HCT116 (cell line): ENCODE measurements at regions not wholly inside any gene's neighbourhood (a gene's known extent, or its start where the extent isn't known, plus 50 kb on each side); places are given as distances from the start of the nearest gene placed in this dataset.

Experiments used
- ATAC-seq: fragments of 200-7000 bp; cut with Tn5 transposase; 2 replicates; pipeline ENCODE4 v1.9.1; 2020; ENCODE audit warnings: mild to moderate bottlenecking, moderate library complexity
- BruUV-seq: library from RNA; stranded (reverse); fragments of 400-500 nt; replicated peaks from 2 replicates; lab custom pipeline; 2021; lab: Mats Ljungman, UMichigan
- CTCF ChIA-PET: fragments of 300-600 bp; sonication (Branson Sonifier 250); formaldehyde crosslinking; loops from one replicate; lab custom pipeline; 2021; ENCODE audit warnings: antibody characterized with exemption; lab: Charles Lee
- POLR2A ChIA-PET: fragments of 300-600, 350-600 bp; sonication (Branson Sonifier 250); formaldehyde crosslinking; loops from one replicate; lab custom pipeline; 2021; ENCODE audit warnings: antibody characterized with exemption; lab: Charles Lee
- RAD21 ChIA-PET, 2 experiments: fragments of 300-600 bp; sonication (Branson Sonifier 250); formaldehyde crosslinking; loops; one replicate each; lab custom pipeline; 2023; ENCODE audit warnings: low total read pairs in 2 of 2; ENCODE audit not compliant: uncharacterized antibody in 2 of 2, unreplicated experiment in 2 of 2, low non-redundant PET in 1 of 2; lab: Charles Lee
- DNase-seq: peaks from one replicate; pipeline ENCODE4 v3.0.0-alpha.2; 2010; ENCODE audit warnings: low read depth, low spot score
- H2AFZ ChIP-seq: fragments of 200-600 bp; shearing (Covaris generic), sonication (generic); 2 replicates; pipeline ENCODE4 v1.6.1; 2017; ENCODE audit warnings: low read depth, mixed run types, mixed read lengths, antibody characterized with exemption, low read length; ENCODE audit not compliant: poor library complexity, severe bottlenecking
- H3K27ac ChIP-seq: 2 replicates; pipeline ENCODE4 v1.5.1; 2012; ENCODE audit warnings: low read depth, low read length
- H3K27me3 ChIP-seq: fragments of 200-600 bp; sonication (generic); 2 replicates; pipeline ENCODE4 v1.6.1; 2016; ENCODE audit warnings: mixed run types, low read length, mixed read lengths; ENCODE audit not compliant: insufficient read depth
- H3K36me3 ChIP-seq, 2 experiments: fragments of 200-500 bp in 1 of 2; fragments of 200-600 bp in 1 of 2; sonication (Bioruptor generic) in 1 of 2; sonication (generic) in 1 of 2; 2 replicates each; pipeline versions ENCODE4 v1.5.1 to v1.6.1; 2014 to 2016; ENCODE audit warnings: low read length in 2 of 2, inconsistent platforms in 1 of 2, mixed read lengths in 1 of 2, mixed run types in 1 of 2; ENCODE audit not compliant: insufficient read depth in 2 of 2, control insufficient read depth in 1 of 2
- H3K4me1 ChIP-seq, 2 experiments: fragments of 200-600 bp in 1 of 2; sonication (generic) in 1 of 2; 2 replicates each; pipeline versions ENCODE4 v1.5.1 to v1.6.1; 2012 to 2017; ENCODE audit warnings: low read length in 2 of 2, inconsistent platforms in 1 of 2, mild to moderate bottlenecking in 1 of 2, mixed read lengths in 1 of 2, mixed run types in 1 of 2, moderate library complexity in 1 of 2; ENCODE audit not compliant: insufficient read depth in 2 of 2, control insufficient read depth in 1 of 2
- H3K4me2 ChIP-seq: fragments of 200-600 bp; sonication (generic); 2 replicates; pipeline ENCODE4 v1.6.1; 2017; ENCODE audit warnings: mixed run types, low read length, mixed read lengths
- H3K4me3 ChIP-seq, 2 experiments: fragments of 200-600 bp in 1 of 2; sonication (generic) in 1 of 2; replicated peaks in 1 of 2; 2 replicates each; pipeline ENCODE4 v1.5.1; 2011 to 2016; ENCODE audit warnings: low read length in 2 of 2, control low read depth in 1 of 2, low read depth in 1 of 2, mild to moderate bottlenecking in 1 of 2, mixed read lengths in 1 of 2, mixed run types in 1 of 2
- H3K79me2 ChIP-seq: fragments of 200-600 bp; sonication (generic); 2 replicates; pipeline ENCODE4 v1.6.1; 2017; ENCODE audit warnings: mild to moderate bottlenecking, mixed run types, low read length, moderate library complexity, mixed read lengths; ENCODE audit not compliant: insufficient read depth
- H3K9ac ChIP-seq: fragments of 200-600 bp; sonication (generic); 2 replicates; pipeline ENCODE4 v1.6.1; 2016; ENCODE audit warnings: low read length, mixed read lengths
- H3K9me2 ChIP-seq: fragments of 200-600 bp; sonication (generic), shearing (Covaris generic); 2 replicates; pipeline ENCODE4 v1.6.1; 2017; ENCODE audit warnings: mixed run types, mild to moderate bottlenecking, moderate library complexity; ENCODE audit not compliant: insufficient read depth
- H3K9me3 ChIP-seq, 2 experiments: fragments of 200-500 bp in 1 of 2; fragments of 200-600 bp in 1 of 2; sonication (Bioruptor generic) in 1 of 2; sonication (generic) in 1 of 2; 2 replicates each; pipeline ENCODE4 v1.6.1; 2014 to 2017; ENCODE audit warnings: low read length in 2 of 2, mixed read lengths in 2 of 2, inconsistent platforms in 1 of 2, low read depth in 1 of 2, mild to moderate bottlenecking in 1 of 2, mixed run types in 1 of 2, moderate library complexity in 1 of 2; ENCODE audit not compliant: control insufficient read depth in 1 of 2, insufficient read depth in 1 of 2
- H4K20me1 ChIP-seq: fragments of 200-600 bp; sonication (generic), shearing (Covaris generic); 2 replicates; pipeline ENCODE4 v1.6.1; 2017; ENCODE audit warnings: mixed run types, mild to moderate bottlenecking, moderate library complexity; ENCODE audit not compliant: insufficient read depth
- CBX3 ChIP-seq: IDR thresholded peaks from 2 replicates; pipeline ENCODE4 v1.6.1; 2012; ENCODE audit warnings: low read depth
- CEBPB ChIP-seq: IDR thresholded peaks from 2 replicates; pipeline ENCODE4 v1.6.1; 2012; ENCODE audit warnings: low read depth
- ELF1 ChIP-seq: IDR thresholded peaks from 2 replicates; pipeline ENCODE4 v1.6.1; 2012; ENCODE audit warnings: low read depth, borderline replicate concordance
- EZH2 ChIP-seq: fragments of 200-600 bp; sonication (generic); IDR thresholded peaks from 2 replicates; pipeline ENCODE4 v1.6.1; 2017; ENCODE audit warnings: antibody characterized with exemption, mixed run types
- JUND ChIP-seq: IDR thresholded peaks from 2 replicates; pipeline ENCODE4 v1.6.1; 2012
- SIN3A ChIP-seq: IDR thresholded peaks from 2 replicates; pipeline ENCODE4 v1.6.1; 2012; ENCODE audit warnings: low read depth
- SP1 ChIP-seq: IDR thresholded peaks from 2 replicates; pipeline ENCODE4 v1.6.1; 2012; ENCODE audit warnings: low read depth
- TCF7L2 ChIP-seq: IDR thresholded peaks from 2 replicates; pipeline ENCODE4 v1.7.0; 2011; ENCODE audit warnings: borderline replicate concordance, inconsistent platforms; ENCODE audit not compliant: insufficient read depth, insufficient read length; ENCODE audit errors: extremely low read depth
- YY1 ChIP-seq: IDR thresholded peaks from 2 replicates; pipeline ENCODE4 v1.6.1; 2011; ENCODE audit warnings: low read length, low read depth, moderate library complexity, mild to moderate bottlenecking; ENCODE audit not compliant: insufficient replicate concordance; ENCODE audit errors: extremely low read depth
- ZNF274 ChIP-seq: fragments of 200-500 bp; sonication (Bioruptor generic); IDR thresholded peaks from 2 replicates; pipeline ENCODE4 v1.6.1; 2014; ENCODE audit warnings: mild to moderate bottlenecking, low read depth, low read length, inconsistent platforms
- intact Hi-C: fragments of 100-400 bp; cut with micrococcal nuclease; formaldehyde crosslinking; loops from 2 replicates; pipeline ENCODE4 v1.10.0; 2022
- TF ChIP-seq, protein P1 (sequence below): IDR thresholded peaks from 2 replicates; pipeline ENCODE4 v1.6.1; 2012
- TF ChIP-seq, protein P2 (sequence below), 3 experiments: fragments of 200-600 bp in 1 of 3; sonication (generic) in 1 of 3; IDR thresholded peaks in 2 of 3; conservative IDR thresholded peaks in 1 of 3; 2 replicates each; pipeline ENCODE4 v1.5.1; 2012 to 2017; ENCODE audit warnings: low read depth in 2 of 3, low read length in 2 of 3, antibody characterized with exemption in 1 of 3, borderline replicate concordance in 1 of 3, control low read depth in 1 of 3, mild to moderate bottlenecking in 1 of 3, mixed read lengths in 1 of 3, mixed run types in 1 of 3, moderate library complexity in 1 of 3; ENCODE audit not compliant: insufficient read depth in 1 of 3
- TF ChIP-seq, protein P3 (sequence below): IDR thresholded peaks from 2 replicates; pipeline ENCODE4 v1.6.1; 2012

DNA sequence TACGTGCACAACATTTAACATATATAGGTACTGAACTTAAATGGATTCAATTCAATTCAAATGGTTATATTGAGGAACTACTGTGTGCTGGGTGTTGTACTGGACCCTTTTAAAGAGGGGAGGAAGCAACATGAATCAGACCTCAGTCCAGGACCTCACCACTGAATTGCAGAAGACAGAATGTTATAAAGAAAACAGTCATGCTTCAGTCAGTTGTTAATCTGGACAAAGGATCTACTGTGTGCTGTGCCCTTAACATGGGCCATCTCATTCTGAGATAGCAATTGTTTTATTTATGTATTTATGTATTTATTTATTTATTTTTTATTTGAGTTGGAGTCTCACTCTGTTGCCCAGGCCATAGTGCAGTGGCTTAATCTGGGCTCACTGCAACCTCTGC is 240.1 kb downstream of the HAPSTR1 start:
- POLR2A ChIA-PET, result no interaction called here
- RAD21 ChIA-PET, result no interaction called here
- CTCF ChIA-PET, result no interaction called here
- H3K9ac ChIP-seq, result no peak overlapping the region
- intact Hi-C loops, result no loop called here
- no peak overlapping the region for H3K4me2 ChIP-seq
- BruUV-seq, result no TSS peak
- H3K4me3 ChIP-seq, result no peak overlapping the region
- no peaks in the 10 kb centered on the region for H4K20me1 ChIP-seq
- TF ChIP-seq, protein P1, sequence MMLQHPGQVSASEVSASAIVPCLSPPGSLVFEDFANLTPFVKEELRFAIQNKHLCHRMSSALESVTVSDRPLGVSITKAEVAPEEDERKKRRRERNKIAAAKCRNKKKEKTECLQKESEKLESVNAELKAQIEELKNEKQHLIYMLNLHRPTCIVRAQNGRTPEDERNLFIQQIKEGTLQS, result no peak
- TF ChIP-seq, protein P2, sequence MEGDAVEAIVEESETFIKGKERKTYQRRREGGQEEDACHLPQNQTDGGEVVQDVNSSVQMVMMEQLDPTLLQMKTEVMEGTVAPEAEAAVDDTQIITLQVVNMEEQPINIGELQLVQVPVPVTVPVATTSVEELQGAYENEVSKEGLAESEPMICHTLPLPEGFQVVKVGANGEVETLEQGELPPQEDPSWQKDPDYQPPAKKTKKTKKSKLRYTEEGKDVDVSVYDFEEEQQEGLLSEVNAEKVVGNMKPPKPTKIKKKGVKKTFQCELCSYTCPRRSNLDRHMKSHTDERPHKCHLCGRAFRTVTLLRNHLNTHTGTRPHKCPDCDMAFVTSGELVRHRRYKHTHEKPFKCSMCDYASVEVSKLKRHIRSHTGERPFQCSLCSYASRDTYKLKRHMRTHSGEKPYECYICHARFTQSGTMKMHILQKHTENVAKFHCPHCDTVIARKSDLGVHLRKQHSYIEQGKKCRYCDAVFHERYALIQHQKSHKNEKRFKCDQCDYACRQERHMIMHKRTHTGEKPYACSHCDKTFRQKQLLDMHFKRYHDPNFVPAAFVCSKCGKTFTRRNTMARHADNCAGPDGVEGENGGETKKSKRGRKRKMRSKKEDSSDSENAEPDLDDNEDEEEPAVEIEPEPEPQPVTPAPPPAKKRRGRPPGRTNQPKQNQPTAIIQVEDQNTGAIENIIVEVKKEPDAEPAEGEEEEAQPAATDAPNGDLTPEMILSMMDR (IDR thresholded peaks at IDR 0.05 in 2 of 3, conservative IDR thresholded peaks at IDR 0.05 in 1 of 3; ENCODE audit: borderline replicate concordance in 1 of 3, insufficient read depth in 1 of 3, low read depth in 2 of 3, low read length in 2 of 3), result no peak
- TF ChIP-seq ELF1 (no peak), EZH2 (no peak)
- no peaks in the 10 kb centered on the region for H3K9me3 ChIP-seq
- H2AFZ ChIP-seq, result no peak overlapping the region
- H3K36me3 ChIP-seq, result no peaks in the 10 kb centered on the region
- H3K4me1 ChIP-seq, result no peaks in the 10 kb centered on the region
- H3K27me3 ChIP-seq, result peaks cover 43% of the 10 kb centered on the region
- H3K79me2 ChIP-seq, result no peaks in the 10 kb centered on the region
- H3K27ac ChIP-seq, result no peak overlapping the region
- ATAC-seq (no peak), DNase-seq (no peak)
- no peaks in the 10 kb centered on the region for H3K9me2 ChIP-seq

DNA sequence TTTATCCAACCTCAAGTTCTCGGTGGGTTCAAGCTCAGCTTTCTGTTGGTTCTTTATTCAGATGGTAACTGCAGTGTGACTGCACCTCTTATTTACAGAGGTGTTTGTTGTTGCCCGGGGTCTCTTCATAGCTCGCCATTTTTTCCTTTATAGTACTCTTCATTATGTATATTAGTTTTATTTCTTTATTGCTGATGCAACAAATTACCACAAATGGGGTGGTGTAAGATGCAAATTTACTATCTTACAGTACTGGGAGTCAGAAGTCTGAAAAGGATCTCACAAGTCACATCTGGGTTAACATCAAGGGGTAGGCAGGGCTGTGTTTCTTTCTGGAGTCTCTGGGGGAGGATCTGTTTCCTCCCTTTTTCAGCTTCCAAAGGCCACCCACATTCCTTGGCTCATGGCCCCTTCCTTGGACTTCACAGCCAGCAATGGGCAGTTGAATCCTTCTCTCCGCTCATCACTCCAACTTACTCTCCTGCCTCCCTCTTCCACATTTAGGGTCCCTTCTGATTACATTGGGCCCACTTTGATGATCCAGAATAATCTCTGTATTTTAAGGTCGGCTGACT is 241.2 kb downstream of the HAPSTR1 start:
- BruUV-seq, result no TSS peak
- Histone ChIP-seq H3K9me2 (no peaks in the 10 kb centered on the region), H3K9ac (no peak overlapping the region), H3K79me2 (no peaks in the 10 kb centered on the region), H2AFZ (no peak overlapping the region), H3K4me2 (no peak overlapping the region), H4K20me1 (no peaks in the 10 kb centered on the region; the same call in 1 of the 2 replicates), H3K4me3 (no peak overlapping the region), H3K36me3 (no peaks in the 10 kb centered on the region), H3K4me1 (no peaks in the 10 kb centered on the region), H3K27me3 (peaks cover 43% of the 10 kb centered on the region), H3K27ac (no peak overlapping the region), H3K9me3 (no peaks in the 10 kb centered on the region)
- intact Hi-C loops, result no loop called here
- no peak for ATAC-seq
- no peak for DNase-seq
- ChIA-PET CTCF (no interaction called here), RAD21 (no interaction called here), POLR2A (no interaction called here)
- TF ChIP-seq CEBPB, result no peak
- no peak for TF ChIP-seq YY1
- no peak for TF ChIP-seq SP1
- no peak for TF ChIP-seq TCF7L2
- TF ChIP-seq ZNF274, result no peak
- TF ChIP-seq, protein P2 (IDR thresholded peaks at IDR 0.05 in 2 of 3, conservative IDR thresholded peaks at IDR 0.05 in 1 of 3; ENCODE audit: borderline replicate concordance in 1 of 3, insufficient read depth in 1 of 3, low read depth in 2 of 3, low read length in 2 of 3), result no peak
- no peak for TF ChIP-seq EZH2
- TF ChIP-seq, protein P3, sequence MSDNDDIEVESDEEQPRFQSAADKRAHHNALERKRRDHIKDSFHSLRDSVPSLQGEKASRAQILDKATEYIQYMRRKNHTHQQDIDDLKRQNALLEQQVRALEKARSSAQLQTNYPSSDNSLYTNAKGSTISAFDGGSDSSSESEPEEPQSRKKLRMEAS, result no peak
- TF ChIP-seq JUND, result no peak
- TF ChIP-seq SIN3A, result no peak
- TF ChIP-seq CBX3, result no peak
